SK-N-SH (cell line): ENCODE measurements at regions not wholly inside any gene's neighbourhood (a gene's known extent, or its start where the extent isn't known, plus 50 kb on each side); places are given as distances from the start of the nearest gene placed in this dataset.

ENCODE experiments used
- EP300 ChIP-seq, 2 experiments: IDR thresholded peaks; 2 replicates each; pipeline versions ENCODE4 v1.4.0 to v1.6.1; 2012; ENCODE audit warnings: borderline replicate concordance in 1 of 2, low read depth in 1 of 2, low read length in 1 of 2
- POLR2AphosphoS5 ChIP-seq: IDR thresholded peaks from 2 replicates; pipeline ENCODE4 v1.6.1; 2012; ENCODE audit warnings: low read depth, low read length
- RXRA ChIP-seq: IDR thresholded peaks from 2 replicates; pipeline ENCODE4 v1.4.0; 2012; ENCODE audit warnings: low read depth, mild to moderate bottlenecking, borderline replicate concordance
- TCF12 ChIP-seq: IDR thresholded peaks from 2 replicates; pipeline ENCODE4 v1.4.0; 2012
- TF ChIP-seq, protein P1 (sequence below): fragments of 200-600 bp; sonication (generic); IDR thresholded peaks from 2 replicates; pipeline ENCODE4 v1.6.1; 2017; ENCODE audit warnings: antibody characterized with exemption, mild to moderate bottlenecking, moderate library complexity
- TF ChIP-seq, protein P2 (sequence below): fragments of 150-350 bp; IDR thresholded peaks from 2 replicates; pipeline ENCODE4 v1.6.1; 2017; ENCODE audit warnings: antibody characterized with exemption, low read length, low read depth, borderline replicate concordance
- TF ChIP-seq, protein P3 (sequence below): IDR thresholded peaks from 2 replicates; pipeline ENCODE4 v1.6.1; 2012; ENCODE audit warnings: mild to moderate bottlenecking, low read depth, low read length, moderate library complexity

DNA sequence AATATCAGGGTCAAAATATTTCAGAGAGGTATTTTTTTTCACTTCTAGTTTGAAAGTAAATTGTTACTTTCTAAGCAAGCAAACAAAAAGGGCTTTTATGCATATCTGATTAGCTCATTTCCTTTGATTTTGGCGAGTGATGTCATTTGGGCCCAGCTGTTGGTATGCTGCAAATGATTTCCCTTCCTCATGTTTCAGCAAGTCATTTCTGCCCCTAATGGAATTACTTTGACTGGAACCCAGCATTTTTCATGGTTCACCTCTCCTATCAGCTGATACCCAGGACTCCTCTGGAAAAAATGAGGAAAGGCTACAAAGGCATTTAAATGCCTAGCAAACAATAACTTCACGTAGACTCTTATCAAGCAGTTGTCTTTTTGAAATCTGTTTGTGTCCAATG, 500.6 kb downstream of the EBF1 start:
- TF ChIP-seq, protein P1, sequence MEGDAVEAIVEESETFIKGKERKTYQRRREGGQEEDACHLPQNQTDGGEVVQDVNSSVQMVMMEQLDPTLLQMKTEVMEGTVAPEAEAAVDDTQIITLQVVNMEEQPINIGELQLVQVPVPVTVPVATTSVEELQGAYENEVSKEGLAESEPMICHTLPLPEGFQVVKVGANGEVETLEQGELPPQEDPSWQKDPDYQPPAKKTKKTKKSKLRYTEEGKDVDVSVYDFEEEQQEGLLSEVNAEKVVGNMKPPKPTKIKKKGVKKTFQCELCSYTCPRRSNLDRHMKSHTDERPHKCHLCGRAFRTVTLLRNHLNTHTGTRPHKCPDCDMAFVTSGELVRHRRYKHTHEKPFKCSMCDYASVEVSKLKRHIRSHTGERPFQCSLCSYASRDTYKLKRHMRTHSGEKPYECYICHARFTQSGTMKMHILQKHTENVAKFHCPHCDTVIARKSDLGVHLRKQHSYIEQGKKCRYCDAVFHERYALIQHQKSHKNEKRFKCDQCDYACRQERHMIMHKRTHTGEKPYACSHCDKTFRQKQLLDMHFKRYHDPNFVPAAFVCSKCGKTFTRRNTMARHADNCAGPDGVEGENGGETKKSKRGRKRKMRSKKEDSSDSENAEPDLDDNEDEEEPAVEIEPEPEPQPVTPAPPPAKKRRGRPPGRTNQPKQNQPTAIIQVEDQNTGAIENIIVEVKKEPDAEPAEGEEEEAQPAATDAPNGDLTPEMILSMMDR, result no peak
- no peak for TF ChIP-seq TCF12
- TF ChIP-seq, protein P2, sequence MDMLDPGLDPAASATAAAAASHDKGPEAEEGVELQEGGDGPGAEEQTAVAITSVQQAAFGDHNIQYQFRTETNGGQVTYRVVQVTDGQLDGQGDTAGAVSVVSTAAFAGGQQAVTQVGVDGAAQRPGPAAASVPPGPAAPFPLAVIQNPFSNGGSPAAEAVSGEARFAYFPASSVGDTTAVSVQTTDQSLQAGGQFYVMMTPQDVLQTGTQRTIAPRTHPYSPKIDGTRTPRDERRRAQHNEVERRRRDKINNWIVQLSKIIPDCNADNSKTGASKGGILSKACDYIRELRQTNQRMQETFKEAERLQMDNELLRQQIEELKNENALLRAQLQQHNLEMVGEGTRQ, result no peak
- no peak for TF ChIP-seq EP300 (IDR thresholded peaks at IDR 0.05; ENCODE audit: borderline replicate concordance in 1 of 2, low read depth in 1 of 2, low read length in 1 of 2)
- TF ChIP-seq RXRA, result no peak
- no peak for TF ChIP-seq POLR2AphosphoS5
- TF ChIP-seq, protein P3, sequence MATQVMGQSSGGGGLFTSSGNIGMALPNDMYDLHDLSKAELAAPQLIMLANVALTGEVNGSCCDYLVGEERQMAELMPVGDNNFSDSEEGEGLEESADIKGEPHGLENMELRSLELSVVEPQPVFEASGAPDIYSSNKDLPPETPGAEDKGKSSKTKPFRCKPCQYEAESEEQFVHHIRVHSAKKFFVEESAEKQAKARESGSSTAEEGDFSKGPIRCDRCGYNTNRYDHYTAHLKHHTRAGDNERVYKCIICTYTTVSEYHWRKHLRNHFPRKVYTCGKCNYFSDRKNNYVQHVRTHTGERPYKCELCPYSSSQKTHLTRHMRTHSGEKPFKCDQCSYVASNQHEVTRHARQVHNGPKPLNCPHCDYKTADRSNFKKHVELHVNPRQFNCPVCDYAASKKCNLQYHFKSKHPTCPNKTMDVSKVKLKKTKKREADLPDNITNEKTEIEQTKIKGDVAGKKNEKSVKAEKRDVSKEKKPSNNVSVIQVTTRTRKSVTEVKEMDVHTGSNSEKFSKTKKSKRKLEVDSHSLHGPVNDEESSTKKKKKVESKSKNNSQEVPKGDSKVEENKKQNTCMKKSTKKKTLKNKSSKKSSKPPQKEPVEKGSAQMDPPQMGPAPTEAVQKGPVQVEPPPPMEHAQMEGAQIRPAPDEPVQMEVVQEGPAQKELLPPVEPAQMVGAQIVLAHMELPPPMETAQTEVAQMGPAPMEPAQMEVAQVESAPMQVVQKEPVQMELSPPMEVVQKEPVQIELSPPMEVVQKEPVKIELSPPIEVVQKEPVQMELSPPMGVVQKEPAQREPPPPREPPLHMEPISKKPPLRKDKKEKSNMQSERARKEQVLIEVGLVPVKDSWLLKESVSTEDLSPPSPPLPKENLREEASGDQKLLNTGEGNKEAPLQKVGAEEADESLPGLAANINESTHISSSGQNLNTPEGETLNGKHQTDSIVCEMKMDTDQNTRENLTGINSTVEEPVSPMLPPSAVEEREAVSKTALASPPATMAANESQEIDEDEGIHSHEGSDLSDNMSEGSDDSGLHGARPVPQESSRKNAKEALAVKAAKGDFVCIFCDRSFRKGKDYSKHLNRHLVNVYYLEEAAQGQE, result no peak
